SU-DHL-6 (cell line): ENCODE measurements at regions not wholly inside any gene's neighbourhood (a gene's known extent, or its start where the extent isn't known, plus 50 kb on each side); places are given as distances from the start of the nearest gene placed in this dataset.

ENCODE experiments used
- H2AFZ ChIP-seq: fragments of 200-600 bp; sonication (generic); 2 replicates; pipeline ENCODE4 v1.6.1; 2014; ENCODE audit warnings: low read depth, mild to moderate bottlenecking, moderate library complexity, mixed read lengths, antibody characterized with exemption, low read length; ENCODE audit not compliant: severe bottlenecking
- H3F3A ChIP-seq: fragments of 200-600 bp; shearing (Covaris generic); 2 replicates; pipeline ENCODE4 v1.6.0; 2016; ENCODE audit warnings: antibody characterized with exemption, mild to moderate bottlenecking; ENCODE audit not compliant: insufficient read depth
- H3K27ac ChIP-seq: fragments of 200-600 bp; sonication (generic); 2 replicates; pipeline ENCODE4 v1.5.1; 2016; ENCODE audit warnings: low read depth, mild to moderate bottlenecking, low read length, moderate library complexity, mixed read lengths
- H3K27me3 ChIP-seq: fragments of 200-600 bp; sonication (generic), shearing (Covaris generic); 2 replicates; pipeline ENCODE4 v1.6.0; 2014; ENCODE audit warnings: mild to moderate bottlenecking, low read length
- H3K36me3 ChIP-seq: fragments of 200-600 bp; sonication (generic); 2 replicates; pipeline ENCODE4 v1.6.1; 2014; ENCODE audit warnings: mild to moderate bottlenecking, low read length, mixed read lengths
- H3K4me2 ChIP-seq: fragments of 300-600, 200-600 bp; shearing (Covaris generic), sonication (generic); 2 replicates; pipeline ENCODE4 v1.6.0; 2014; ENCODE audit warnings: low read length, low read depth, mild to moderate bottlenecking; ENCODE audit not compliant: poor library complexity, severe bottlenecking
- H3K4me3 ChIP-seq: fragments of 200-600 bp; sonication (generic); 2 replicates; pipeline ENCODE4 v1.5.1; 2014; ENCODE audit warnings: antibody characterized with exemption, low read length, mild to moderate bottlenecking, mixed read lengths; ENCODE audit not compliant: insufficient read depth, poor library complexity, severe bottlenecking
- H3K79me2 ChIP-seq: fragments of 200-600 bp; sonication (generic); 2 replicates; pipeline ENCODE4 v1.6.1; 2014; ENCODE audit warnings: mild to moderate bottlenecking, low read length, moderate library complexity; ENCODE audit not compliant: insufficient read depth
- H3K9ac ChIP-seq: fragments of 200-600 bp; sonication (generic); 2 replicates; pipeline ENCODE4 v1.7.0; 2014; ENCODE audit warnings: mild to moderate bottlenecking, low read length
- H3K9me2 ChIP-seq: fragments of 200-600 bp; sonication (generic); replicated peaks from 2 replicates; pipeline ENCODE4 v1.6.1; 2014; ENCODE audit warnings: low read length; ENCODE audit not compliant: insufficient read depth
- H3K9me3 ChIP-seq: fragments of 200-600 bp; sonication (generic); 2 replicates; pipeline ENCODE4 v1.6.1; 2014; ENCODE audit warnings: low read length, mixed read lengths; ENCODE audit not compliant: insufficient read depth
- H4K20me1 ChIP-seq: fragments of 200-600 bp; sonication (generic); 2 replicates; pipeline ENCODE4 v1.6.1; 2014; ENCODE audit warnings: low read depth, mild to moderate bottlenecking, antibody characterized with exemption, low read length, moderate library complexity, mixed read lengths
- EZH2phosphoT487 ChIP-seq: fragments of 200-600 bp; sonication (generic), shearing (Covaris generic); conservative IDR thresholded peaks from 2 replicates; pipeline ENCODE4 v1.6.1; 2018; ENCODE audit warnings: mild to moderate bottlenecking, antibody characterized with exemption, low read length, moderate library complexity, mixed read lengths
- TF ChIP-seq, protein P1 (sequence below): fragments of 200-600 bp; sonication (generic); IDR thresholded peaks from one replicate; pipeline ENCODE4 v1.5.1; 2017; ENCODE audit warnings: antibody characterized with exemption, mild to moderate bottlenecking, low read length, moderate library complexity; ENCODE audit not compliant: insufficient read depth, poor library complexity, severe bottlenecking

DNA sequence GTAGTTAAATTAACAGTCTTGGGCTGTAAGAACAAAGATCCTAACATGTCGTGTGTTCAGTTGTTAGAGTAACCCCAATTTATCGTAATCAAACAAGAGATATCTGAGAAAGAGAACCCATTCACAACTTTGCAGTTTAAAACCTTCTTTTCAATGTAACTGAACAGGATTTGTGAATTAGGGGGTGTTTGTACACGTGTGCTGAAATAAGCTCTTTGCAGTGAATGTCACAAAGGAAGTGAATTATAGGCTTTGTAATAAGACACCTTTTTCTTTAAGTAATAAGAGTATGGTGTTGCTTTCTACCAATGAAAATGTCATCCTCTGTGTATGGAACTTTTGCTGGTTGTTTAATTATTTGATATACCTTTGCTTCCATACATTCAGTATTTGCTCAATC lies 114.0 kb downstream of the ALX1 start:
- Histone ChIP-seq H3K9ac (no peak overlapping the region), H4K20me1 (0 out of 2 replicates have a peak, but pooled peaks cover 3% of the 10 kb centered on the region), H3K36me3 (no peaks in the 10 kb centered on the region), H3K4me2 (no peak overlapping the region), H3K27ac (no peak overlapping the region), H3K9me2 (no peaks in the 10 kb centered on the region), H2AFZ (no peak overlapping the region), H3K4me3 (no peak overlapping the region), H3K79me2 (no peaks in the 10 kb centered on the region), H3F3A (no peaks in the 10 kb centered on the region), H3K27me3 (no peaks in the 10 kb centered on the region), H3K9me3 (no peaks in the 10 kb centered on the region)
- TF ChIP-seq EZH2phosphoT487: no peak
- TF ChIP-seq, protein P1, sequence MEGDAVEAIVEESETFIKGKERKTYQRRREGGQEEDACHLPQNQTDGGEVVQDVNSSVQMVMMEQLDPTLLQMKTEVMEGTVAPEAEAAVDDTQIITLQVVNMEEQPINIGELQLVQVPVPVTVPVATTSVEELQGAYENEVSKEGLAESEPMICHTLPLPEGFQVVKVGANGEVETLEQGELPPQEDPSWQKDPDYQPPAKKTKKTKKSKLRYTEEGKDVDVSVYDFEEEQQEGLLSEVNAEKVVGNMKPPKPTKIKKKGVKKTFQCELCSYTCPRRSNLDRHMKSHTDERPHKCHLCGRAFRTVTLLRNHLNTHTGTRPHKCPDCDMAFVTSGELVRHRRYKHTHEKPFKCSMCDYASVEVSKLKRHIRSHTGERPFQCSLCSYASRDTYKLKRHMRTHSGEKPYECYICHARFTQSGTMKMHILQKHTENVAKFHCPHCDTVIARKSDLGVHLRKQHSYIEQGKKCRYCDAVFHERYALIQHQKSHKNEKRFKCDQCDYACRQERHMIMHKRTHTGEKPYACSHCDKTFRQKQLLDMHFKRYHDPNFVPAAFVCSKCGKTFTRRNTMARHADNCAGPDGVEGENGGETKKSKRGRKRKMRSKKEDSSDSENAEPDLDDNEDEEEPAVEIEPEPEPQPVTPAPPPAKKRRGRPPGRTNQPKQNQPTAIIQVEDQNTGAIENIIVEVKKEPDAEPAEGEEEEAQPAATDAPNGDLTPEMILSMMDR: no peak

DNA sequence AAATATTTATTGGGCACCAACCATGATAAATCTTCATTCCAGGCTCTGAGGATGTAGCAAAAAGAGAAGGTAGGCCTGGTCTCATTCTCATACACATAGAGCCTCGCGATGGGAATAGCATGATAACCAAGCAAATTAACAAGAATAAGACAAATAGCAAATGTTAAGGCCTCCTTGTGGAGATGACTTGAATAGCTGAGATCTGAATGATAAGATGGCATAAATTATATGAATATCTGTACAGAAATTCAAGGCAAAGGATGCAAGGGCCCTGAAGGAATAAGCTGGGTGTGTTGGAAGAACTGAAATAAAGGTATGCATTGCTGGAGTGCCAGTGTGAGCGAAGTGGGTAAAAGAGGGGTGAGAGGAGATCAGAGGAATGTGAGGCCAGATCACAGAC lies 114.8 kb downstream of the ALX1 start:
- TF ChIP-seq EZH2phosphoT487: no peak
- TF ChIP-seq, protein P1: no peak
- H3K9ac ChIP-seq: no peak overlapping the region
- 0 out of 2 replicates have a peak, but pooled peaks cover 3% of the 10 kb centered on the region for H4K20me1 ChIP-seq
- H3K4me2 ChIP-seq: no peak overlapping the region
- H3K9me2 ChIP-seq: no peaks in the 10 kb centered on the region
- no peak overlapping the region for H2AFZ ChIP-seq
- no peaks in the 10 kb centered on the region for H3K9me3 ChIP-seq
- H3K4me3 ChIP-seq: no peak overlapping the region
- no peaks in the 10 kb centered on the region for H3F3A ChIP-seq
- no peaks in the 10 kb centered on the region for H3K79me2 ChIP-seq
- H3K27ac ChIP-seq: no peak overlapping the region
- no peaks in the 10 kb centered on the region for H3K27me3 ChIP-seq
- H3K36me3 ChIP-seq: no peaks in the 10 kb centered on the region

DNA sequence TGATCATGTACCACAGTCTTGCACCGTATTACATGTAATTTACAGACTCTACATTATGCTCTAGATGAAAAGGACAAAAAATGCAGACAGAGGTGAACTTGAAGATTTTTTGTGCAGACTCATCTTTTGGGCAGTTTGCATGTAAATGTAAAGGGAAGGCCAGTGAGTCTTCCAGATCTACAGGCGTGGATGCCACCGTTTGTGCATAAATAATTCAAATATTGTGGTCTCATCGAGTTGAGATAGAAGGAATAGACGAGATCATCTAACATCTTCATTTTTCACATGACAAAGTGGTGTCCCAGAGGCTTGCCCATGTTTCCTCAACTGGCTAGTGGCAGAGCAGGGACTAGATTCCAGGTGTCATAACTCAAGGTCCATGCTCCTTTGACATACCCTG lies 125.2 kb downstream of the ALX1 start:
- Histone ChIP-seq H2AFZ (no peak overlapping the region), H4K20me1 (no peaks in the 10 kb centered on the region), H3K9ac (no peak overlapping the region), H3K9me2 (no peaks in the 10 kb centered on the region), H3K4me3 (no peak overlapping the region), H3K27ac (no peak overlapping the region), H3K36me3 (no peaks in the 10 kb centered on the region), H3K27me3 (no peaks in the 10 kb centered on the region), H3K79me2 (no peaks in the 10 kb centered on the region), H3F3A (no peaks in the 10 kb centered on the region), H3K9me3 (no peaks in the 10 kb centered on the region), H3K4me2 (no peak overlapping the region)
- TF ChIP-seq EZH2phosphoT487: no peak
- TF ChIP-seq, protein P1: no peak
